ENCODE measurements at regions not wholly inside any gene's neighbourhood (a gene's known extent, or its start where the extent isn't known, plus 50 kb on each side); places are given as distances from the start of the nearest gene placed in this dataset.

DNA sequence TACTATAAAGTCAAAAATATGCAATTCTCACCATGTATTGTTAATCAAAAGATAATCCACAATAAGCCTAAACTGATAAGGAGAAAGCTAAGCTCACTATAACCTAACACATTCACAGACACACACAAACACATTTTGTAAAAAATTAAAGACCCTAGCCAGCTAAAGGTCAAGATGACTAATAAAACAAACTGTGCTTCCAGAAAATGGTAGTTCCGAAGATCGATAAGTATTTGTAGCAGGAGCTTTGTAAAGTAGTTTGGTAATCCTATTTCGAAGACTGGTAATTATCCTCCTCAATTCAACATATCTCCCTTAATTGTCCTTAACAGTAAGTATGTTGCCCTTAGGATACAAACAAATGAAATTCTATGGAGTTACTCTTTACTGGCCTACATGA lies 62.9 kb upstream of the CHMP2B start:
- TF ChIP-seq POLR2A (IDR thresholded peaks at IDR 0.05; ENCODE audit: insufficient read depth in 1 of 2, low read depth in 2 of 2, low read length in 2 of 2): no peak
- TF ChIP-seq, protein P1, sequence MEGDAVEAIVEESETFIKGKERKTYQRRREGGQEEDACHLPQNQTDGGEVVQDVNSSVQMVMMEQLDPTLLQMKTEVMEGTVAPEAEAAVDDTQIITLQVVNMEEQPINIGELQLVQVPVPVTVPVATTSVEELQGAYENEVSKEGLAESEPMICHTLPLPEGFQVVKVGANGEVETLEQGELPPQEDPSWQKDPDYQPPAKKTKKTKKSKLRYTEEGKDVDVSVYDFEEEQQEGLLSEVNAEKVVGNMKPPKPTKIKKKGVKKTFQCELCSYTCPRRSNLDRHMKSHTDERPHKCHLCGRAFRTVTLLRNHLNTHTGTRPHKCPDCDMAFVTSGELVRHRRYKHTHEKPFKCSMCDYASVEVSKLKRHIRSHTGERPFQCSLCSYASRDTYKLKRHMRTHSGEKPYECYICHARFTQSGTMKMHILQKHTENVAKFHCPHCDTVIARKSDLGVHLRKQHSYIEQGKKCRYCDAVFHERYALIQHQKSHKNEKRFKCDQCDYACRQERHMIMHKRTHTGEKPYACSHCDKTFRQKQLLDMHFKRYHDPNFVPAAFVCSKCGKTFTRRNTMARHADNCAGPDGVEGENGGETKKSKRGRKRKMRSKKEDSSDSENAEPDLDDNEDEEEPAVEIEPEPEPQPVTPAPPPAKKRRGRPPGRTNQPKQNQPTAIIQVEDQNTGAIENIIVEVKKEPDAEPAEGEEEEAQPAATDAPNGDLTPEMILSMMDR (CRISPR knock-in tag; IDR thresholded peaks at IDR 0.05): no peak
- TF ChIP-seq, protein P2, sequence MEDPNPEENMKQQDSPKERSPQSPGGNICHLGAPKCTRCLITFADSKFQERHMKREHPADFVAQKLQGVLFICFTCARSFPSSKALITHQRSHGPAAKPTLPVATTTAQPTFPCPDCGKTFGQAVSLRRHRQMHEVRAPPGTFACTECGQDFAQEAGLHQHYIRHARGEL (CRISPR knock-in tag; IDR thresholded peaks at IDR 0.05): no peak
- TF ChIP-seq CBX1 (IDR thresholded peaks at IDR 0.05; ENCODE audit: low read depth): no peak
- no peak for TF ChIP-seq POLR2AphosphoS5 (IDR thresholded peaks at IDR 0.05; ENCODE audit: low read depth, low read length)
- TF ChIP-seq ZNF883 (CRISPR knock-in tag; IDR thresholded peaks at IDR 0.05; ENCODE audit: not compliant biosample characterization): no peak
- no peak for TF ChIP-seq FOXJ3 (CRISPR knock-in tag; IDR thresholded peaks at IDR 0.05; ENCODE audit: borderline replicate concordance)
